Upper lobe of left lung (tissue), 6 donors: ENCODE measurements at regions not wholly inside any gene's neighbourhood (a gene's known extent, or its start where the extent isn't known, plus 50 kb on each side); places are given as distances from the start of the nearest gene placed in this dataset.

ENCODE experiments used
- ATAC-seq, 2 donors: fragments of 200-7000 bp; cut with Tn5 transposase; one replicate each; pipeline ENCODE4 v1.9.1; 2022; ENCODE audit warnings: mild to moderate bottlenecking in 2 of 2, moderate library complexity in 2 of 2; ENCODE audit not compliant: low FRiP score in 2 of 2
- DNase-seq, 2 donors: peaks; one replicate each; pipeline ENCODE4 v3.0.0-alpha.2; 2019 to 2020
- H3K27ac ChIP-seq, 4 donors: fragments of 200-600 bp; sonication (generic); one replicate each; pipeline ENCODE4 v1.5.1; 2016 to 2019
- H3K27me3 ChIP-seq, 4 donors: fragments of 200-600 bp; sonication (generic); one replicate each; pipeline ENCODE4 v1.5.1; 2017 to 2019
- H3K36me3 ChIP-seq, 4 donors: fragments of 200-600 bp; sonication (generic); one replicate each; pipeline ENCODE4 v1.5.1; 2016 to 2019
- H3K4me1 ChIP-seq, 4 donors: fragments of 200-600 bp; sonication (generic); one replicate each; pipeline ENCODE4 v1.5.1; 2018 to 2019
- H3K4me3 ChIP-seq, 4 donors: fragments of 200-600 bp; sonication (generic); one replicate each; pipeline ENCODE4 v1.5.1; 2017 to 2019; ENCODE audit warnings: mild to moderate bottlenecking in 2 of 4, moderate library complexity in 1 of 4
- H3K9me3 ChIP-seq, 4 donors: fragments of 200-600 bp; sonication (generic); one replicate each; pipeline ENCODE4 v1.5.1; 2018 to 2019
- CTCF ChIP-seq, 6 experiments: fragments of 450-650 bp in 4 of 6; fragments of 200-600 bp in 2 of 6; sonication (generic) in 2 of 6; IDR thresholded peaks; one replicate each; pipeline ENCODE4 v1.5.1; 2016 to 2019; ENCODE audit warnings: antibody characterized with exemption in 6 of 6
- EP300 ChIP-seq, 4 donors: sonication (generic); formaldehyde crosslinking; IDR thresholded peaks; one replicate each; pipeline ENCODE4 v1.5.1; 2017; ENCODE audit warnings: antibody characterized with exemption in 4 of 4, control low read depth in 2 of 4
- POLR2A ChIP-seq, 4 donors: fragments of 450-650 bp; IDR thresholded peaks; one replicate each; pipeline ENCODE4 v1.5.1; 2016 to 2017; ENCODE audit warnings: antibody characterized with exemption in 4 of 4, mild to moderate bottlenecking in 2 of 4
- POLR2AphosphoS5 ChIP-seq, 2 donors: sonication (generic); formaldehyde crosslinking; IDR thresholded peaks; one replicate each; pipeline ENCODE4 v1.5.1; 2017; ENCODE audit warnings: antibody characterized with exemption in 2 of 2
- WGBS, 2 donors: methylation state at CpG; one replicate each; pipeline ENCODE4 v1.1.5; 2017 to 2018; 5-methylcytosine and 5-hydroxymethylcytosine counted together
- donor health status: DM: no; HTN: no; CAD: no; lungs with moderate emphysema.
- donor health status: DM: no; HTN: yes; CAD: no; lungs with severe emphysema.

- WGBS, 2 donors, result 96 to 97% methylated on average over 12 to 19 of the region's 19 CpGs
- H3K4me3 ChIP-seq, result no peak overlapping the region
- TF ChIP-seq POLR2AphosphoS5 (IDR thresholded peaks at IDR 0.05) (no peak), EP300 (IDR thresholded peaks at IDR 0.05) (no peak), CTCF (IDR thresholded peaks at IDR 0.05) (no peak), POLR2A (IDR thresholded peaks at IDR 0.05) (no peak)
- ATAC-seq, result no peak
- peak in 1 of 2 donors; percentile 48 for DNase-seq
- no peak overlapping the region for H3K27ac ChIP-seq
- no peaks in the 10 kb centered on the region for H3K36me3 ChIP-seq
- no peaks in the 10 kb centered on the region for H3K27me3 ChIP-seq
- H3K9me3 ChIP-seq, result no peaks in the 10 kb centered on the region
- H3K4me1 ChIP-seq, result peaks cover 0 to 16% (median 7%) of the 10 kb centered on the region in 4 donors
Measured at GRCh38 chr6:163671355-163671754, 256.8 kb downstream of the QKI start.

GRCh38 chr6:163670336-163670735 lies 255.8 kb downstream of the QKI start:
- Histone ChIP-seq H3K4me3 (no peak overlapping the region), H3K36me3 (no peaks in the 10 kb centered on the region), H3K27me3 (no peaks in the 10 kb centered on the region), H3K9me3 (no peaks in the 10 kb centered on the region), H3K4me1 (peaks cover 0 to 16% (median 7%) of the 10 kb centered on the region in 4 donors), H3K27ac (no peak overlapping the region)
- WGBS, 2 donors, result 93 to 100% methylated on average over 1 of the region's 1 CpG
- DNase-seq, result no peak
- no peak for ATAC-seq
- TF ChIP-seq POLR2A (IDR thresholded peaks at IDR 0.05) (no peak), CTCF (IDR thresholded peaks at IDR 0.05) (no peak), EP300 (IDR thresholded peaks at IDR 0.05) (no peak), POLR2AphosphoS5 (IDR thresholded peaks at IDR 0.05) (no peak)

GRCh38 chr6:163668061-163668426 lies 253.5 kb downstream of the QKI start:
- 59 to 66% methylated on average over 4 of the region's 4 CpGs for WGBS, 2 donors
- peak overlapping the region in 1 of 4 donors; percentile 11 for H3K27ac ChIP-seq
- TF ChIP-seq POLR2AphosphoS5 (IDR thresholded peaks at IDR 0.05) (no peak), POLR2A (IDR thresholded peaks at IDR 0.05) (no peak), EP300 (IDR thresholded peaks at IDR 0.05) (no peak), CTCF (IDR thresholded peaks at IDR 0.05) (no peak)

GRCh38 chr6:163667372-163668060 lies 253.0 kb downstream of the QKI start:
- peak overlapping the region in 1 of 4 donors; percentile 57 for H3K27ac ChIP-seq
- DNase-seq (peak in 1 of 2 donors; percentile 57), ATAC-seq (peak; percentile 75 to 86)
- no peak overlapping the region for H3K4me3 ChIP-seq
- TF ChIP-seq POLR2AphosphoS5 (IDR thresholded peaks at IDR 0.05) (no peak), EP300 (IDR thresholded peaks at IDR 0.05) (no peak), CTCF (IDR thresholded peaks at IDR 0.05) (no peak), POLR2A (IDR thresholded peaks at IDR 0.05) (no peak)
- no peaks in the 10 kb centered on the region for H3K9me3 ChIP-seq
- 46 to 48% methylated on average over 13 of the region's 13 CpGs for WGBS, 2 donors
- H3K36me3 ChIP-seq, result no peaks in the 10 kb centered on the region
- H3K27me3 ChIP-seq, result no peaks in the 10 kb centered on the region
- peaks cover 0 to 16% (median 7%) of the 10 kb centered on the region in 4 donors for H3K4me1 ChIP-seq

More at GRCh38 chr6:163668061-163668426, 253.5 kb downstream of the QKI start:
- ATAC-seq (no peak), DNase-seq (no peak)
- H3K36me3 ChIP-seq, result no peaks in the 10 kb centered on the region
- no peaks in the 10 kb centered on the region for H3K27me3 ChIP-seq
- H3K4me1 ChIP-seq, result peaks cover 0 to 16% (median 7%) of the 10 kb centered on the region in 4 donors
- no peaks in the 10 kb centered on the region for H3K9me3 ChIP-seq
- H3K4me3 ChIP-seq, result no peak overlapping the region

- TF ChIP-seq POLR2AphosphoS5 (IDR thresholded peaks at IDR 0.05) (no peak), EP300 (IDR thresholded peaks at IDR 0.05) (no peak), POLR2A (IDR thresholded peaks at IDR 0.05) (no peak)
- no peak overlapping the region for H3K27ac ChIP-seq
- 92 to 97% methylated on average over 1 of the region's 1 CpG for WGBS, 2 donors
- H3K4me3 ChIP-seq, result no peak overlapping the region
- peaks cover 0 to 16% (median 12%) of the 10 kb centered on the region in 4 donors for H3K4me1 ChIP-seq
- no peak for ATAC-seq
- H3K9me3 ChIP-seq, result no peaks in the 10 kb centered on the region
- no peaks in the 10 kb centered on the region for H3K27me3 ChIP-seq
- no peak for DNase-seq
- no peaks in the 10 kb centered on the region for H3K36me3 ChIP-seq
Measured at GRCh38 chr6:163665464-163665863, 250.9 kb downstream of the QKI start.
